NCI-H2171 treated with DMSO at 0.1 percent for 48 hours (cell line): ENCODE measurements at regions not wholly inside any gene's neighbourhood (a gene's known extent, or its start where the extent isn't known, plus 50 kb on each side); places are given as distances from the start of the nearest gene placed in this dataset.
"Not testable (repeated sequence)": the region's sequence is repeated elsewhere in the genome, so short reads cannot be mapped to it uniquely, and the experiment has no call there.

Experiments
- DNase-seq: peaks from one replicate; lab custom pipeline; 2025; lab: John Stamatoyannopoulos, UW

DNA sequence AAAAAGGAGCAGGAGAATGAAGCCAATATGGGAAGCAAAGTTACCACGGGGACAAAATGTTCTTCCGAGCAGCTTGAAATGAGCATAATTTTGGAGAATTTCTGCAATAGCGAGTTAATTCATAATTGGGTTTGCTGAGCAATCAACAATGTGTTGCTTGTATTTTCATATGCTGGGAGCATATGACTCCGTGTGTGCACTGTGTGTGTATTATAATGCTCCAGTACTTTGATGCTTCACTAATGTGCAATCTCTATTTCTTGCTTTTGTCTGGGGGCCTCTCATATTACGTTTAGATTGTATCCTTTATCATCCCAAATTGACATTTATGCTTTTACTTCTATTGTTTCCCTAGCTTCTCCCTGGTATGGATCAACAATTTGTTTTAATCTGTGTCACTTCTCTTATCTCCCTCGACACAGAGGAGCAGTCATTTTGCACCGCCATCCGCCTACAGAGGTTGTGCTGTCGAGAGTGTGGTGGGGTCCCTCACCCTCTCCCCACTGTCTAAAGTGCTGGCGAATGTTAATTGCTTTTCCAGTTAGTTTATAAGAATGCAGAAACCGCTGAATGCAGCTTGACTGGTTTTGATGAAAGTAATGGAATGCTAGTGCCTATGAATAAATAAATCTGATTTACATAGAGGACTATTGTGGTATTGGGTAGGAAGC lies 372.5 kb upstream of the WWC1 start:
- peak; percentile 6 for DNase-seq

DNA sequence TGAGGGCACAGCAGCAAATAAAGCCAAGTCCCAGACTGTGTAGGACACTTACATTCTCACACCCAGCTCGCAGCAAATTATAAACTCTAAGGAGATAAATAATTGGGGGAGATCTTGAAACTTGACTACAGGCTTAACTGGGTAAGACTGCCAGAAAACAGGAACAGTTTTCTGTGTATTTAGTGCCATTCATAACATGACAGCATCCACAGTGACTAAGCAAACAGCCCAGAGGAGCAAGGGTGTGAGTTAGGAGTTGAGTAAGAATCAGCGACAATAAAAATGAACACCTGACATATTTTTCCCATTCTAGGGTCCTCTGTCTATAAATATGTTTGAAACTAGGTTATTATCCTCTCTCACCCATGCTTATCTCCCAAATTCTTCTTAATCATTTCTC lies 370.9 kb upstream of the WWC1 start:
- DNase-seq: no peak

DNA sequence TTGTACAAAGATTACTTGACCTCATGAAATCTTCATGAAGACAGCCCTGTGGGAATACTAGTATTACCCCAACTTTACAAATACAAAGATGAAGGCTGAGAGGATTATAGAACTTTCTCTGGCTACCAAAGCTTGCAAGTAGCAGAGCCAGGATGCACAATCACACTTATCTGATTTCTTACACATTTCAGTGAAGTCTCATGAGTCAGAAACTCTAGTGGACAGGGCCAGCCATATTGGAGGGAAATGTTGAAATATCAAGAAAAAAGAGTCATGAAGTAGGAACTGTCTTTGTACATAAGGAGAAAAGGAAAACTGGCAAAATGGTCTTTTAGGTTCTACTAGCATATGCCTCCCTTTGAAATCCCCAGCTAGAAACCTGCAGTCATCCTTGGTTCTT lies 369.6 kb upstream of the WWC1 start:
- DNase-seq: no peak

DNA sequence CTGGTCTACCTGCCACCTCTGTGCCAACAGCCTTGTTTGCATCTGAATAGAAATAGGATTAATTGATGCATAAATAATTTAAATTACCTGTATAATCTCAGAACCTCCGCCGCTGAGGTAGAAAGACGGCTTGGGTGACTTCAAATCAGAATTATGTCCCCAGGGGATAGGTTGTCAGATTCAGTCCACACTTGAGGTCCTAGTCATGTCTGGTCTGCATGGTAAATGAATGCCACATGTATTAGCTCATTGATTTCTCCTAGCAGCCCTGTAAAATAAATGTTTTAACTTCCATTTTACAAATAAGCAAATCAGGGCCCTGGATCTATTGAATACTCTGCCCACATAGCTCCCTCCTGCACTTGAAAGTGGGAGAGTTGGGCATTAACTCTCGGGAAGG lies 368.0 kb upstream of the WWC1 start:
- no peak for DNase-seq

DNA sequence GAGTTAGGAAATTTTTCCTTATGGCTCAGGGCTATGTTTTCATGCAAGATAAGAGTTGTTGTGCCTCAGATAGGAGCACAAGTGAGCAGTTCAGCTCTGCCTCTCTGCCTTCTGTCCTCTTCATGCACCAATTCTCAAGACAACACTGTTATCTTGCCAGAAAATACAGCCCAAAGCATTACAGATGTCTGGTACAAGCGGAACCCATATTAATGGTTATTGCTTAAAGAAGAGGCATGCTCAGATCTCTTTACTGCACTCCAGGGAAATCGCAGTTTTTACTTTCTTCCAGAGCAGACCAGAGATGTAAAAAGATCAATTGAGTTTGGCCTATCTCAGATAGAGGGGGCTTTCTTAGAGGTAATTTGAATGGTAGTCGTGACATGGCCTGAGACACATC lies 361.6 kb upstream of the WWC1 start:
- DNase-seq: peak; percentile 5

DNA sequence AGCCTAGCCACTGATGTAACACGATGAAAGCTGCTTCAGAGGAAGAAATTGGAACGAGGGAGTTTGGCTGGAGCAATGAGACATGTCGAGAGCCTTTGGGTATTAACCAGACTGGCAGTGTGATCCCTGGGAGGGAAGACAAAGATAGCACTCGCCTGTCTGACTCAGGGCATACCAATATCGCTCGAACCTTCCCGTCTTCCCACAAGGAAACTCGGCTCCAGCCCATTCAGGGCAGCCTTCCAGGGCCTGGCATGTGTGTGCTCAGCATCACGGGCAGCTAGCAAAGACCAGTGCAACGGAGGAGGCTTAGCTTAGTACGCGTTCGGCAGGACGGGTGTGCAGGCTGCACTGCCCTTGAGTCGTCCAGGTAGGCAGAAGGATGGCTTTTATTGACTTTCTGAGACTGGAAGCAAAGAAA lies 356.9 kb upstream of the WWC1 start:
- DNase-seq: no peak

DNA sequence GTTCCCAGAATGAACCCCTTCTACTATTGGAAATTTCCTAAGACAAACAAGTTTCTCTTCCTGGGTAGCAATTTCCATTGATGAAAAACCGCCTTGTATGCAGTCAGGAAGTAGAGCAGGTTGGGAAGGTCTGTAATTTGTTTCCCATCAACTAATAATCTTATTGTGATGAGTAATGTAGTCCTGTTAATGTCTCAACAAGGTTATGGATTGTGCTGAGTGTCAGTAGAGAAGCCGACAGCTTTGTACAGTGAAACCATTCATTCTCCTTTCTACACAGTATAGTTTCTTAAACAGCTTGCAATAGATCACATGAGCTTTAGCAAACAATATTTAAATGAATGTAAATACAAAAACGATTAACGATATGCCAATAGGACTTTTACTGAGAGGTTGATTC lies 355.4 kb upstream of the WWC1 start:
- no peak for DNase-seq

DNA sequence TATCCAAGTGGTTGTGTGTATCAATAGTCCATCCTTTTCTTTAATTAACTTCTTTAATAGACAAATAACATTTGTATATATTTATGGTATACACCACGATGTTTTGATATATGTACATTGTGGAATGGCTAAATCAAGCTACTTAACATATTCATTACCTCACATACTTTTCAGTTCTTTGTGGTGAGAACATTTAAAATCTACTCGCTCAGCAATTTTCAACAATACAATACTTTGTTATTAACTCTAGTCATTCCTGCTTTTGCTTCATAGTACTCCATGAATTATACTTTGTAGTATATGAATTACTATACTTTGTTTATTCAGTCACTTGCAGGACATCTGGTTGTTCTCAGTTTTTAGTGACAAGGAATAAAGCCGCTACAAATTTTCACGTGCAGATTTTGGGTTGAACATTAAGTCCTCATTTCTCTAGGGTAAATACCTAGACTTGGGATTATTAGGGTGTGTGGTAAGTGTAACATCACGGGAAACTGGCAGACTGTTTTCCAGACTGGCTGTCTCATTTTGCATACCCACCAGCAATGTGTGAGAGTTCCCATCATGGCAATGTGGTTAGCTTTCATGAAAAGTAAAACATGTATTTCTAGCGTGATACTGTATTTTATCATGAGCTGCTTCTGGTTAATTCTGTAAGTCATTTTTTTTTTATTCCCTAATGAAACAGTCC lies 354.4 kb upstream of the WWC1 start:
- DNase-seq: no peak

DNA sequence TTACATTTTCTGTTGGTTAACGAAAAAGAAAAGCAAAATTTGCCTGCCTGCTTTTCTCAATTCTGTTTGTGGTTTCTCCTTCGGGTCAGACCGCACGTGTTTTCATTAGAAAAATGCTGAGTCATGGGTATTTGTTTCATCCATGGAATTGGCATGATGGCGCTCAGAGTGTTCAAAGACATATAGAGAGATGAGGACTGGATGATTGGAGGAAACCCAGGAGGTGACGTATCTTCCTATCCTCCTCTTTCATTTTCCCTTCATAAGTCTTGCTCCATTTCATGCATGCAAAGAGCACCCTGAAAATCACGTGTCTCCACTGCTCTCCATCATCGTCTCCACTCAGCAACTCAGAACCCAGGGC lies 353.8 kb upstream of the WWC1 start:
- DNase-seq: no peak

DNA sequence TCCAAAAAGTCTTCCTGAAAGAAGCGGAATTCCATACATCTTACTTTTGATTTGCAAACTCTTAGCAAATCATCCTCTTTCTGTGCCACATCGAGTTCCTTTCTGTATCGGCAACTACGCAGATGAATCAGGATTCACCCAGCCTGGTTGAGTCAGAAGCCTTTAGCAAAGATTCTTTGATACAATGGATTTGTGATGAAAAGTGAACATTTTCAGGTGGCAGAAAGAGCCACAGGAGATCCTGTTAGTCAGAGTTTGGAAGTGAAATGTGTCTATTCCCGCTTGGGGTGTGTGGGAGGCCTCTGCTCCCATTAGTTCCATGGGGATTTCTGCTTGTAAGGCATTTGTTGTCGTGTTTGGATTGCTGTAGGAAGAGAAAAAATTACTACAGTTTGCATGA lies 351.8 kb upstream of the WWC1 start:
- DNase-seq: no peak

DNA sequence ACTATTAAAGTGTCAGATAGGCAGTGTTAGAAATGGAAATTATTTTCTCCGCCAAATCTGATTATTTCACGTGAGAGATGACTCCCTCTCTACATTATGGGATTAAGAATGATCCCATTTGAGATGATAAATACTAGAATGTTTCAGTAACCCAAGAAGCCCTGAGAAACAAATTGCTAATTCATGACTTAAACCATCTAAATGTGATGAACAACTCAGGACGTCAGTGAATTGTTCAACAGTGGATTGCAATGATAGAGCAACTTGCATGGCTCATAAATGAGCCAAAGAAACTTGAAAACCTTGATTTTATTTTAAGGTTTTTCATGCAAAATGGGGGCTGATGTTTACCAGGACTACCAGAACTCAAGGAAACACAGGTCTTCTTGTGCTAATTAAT lies 350.5 kb upstream of the WWC1 start:
- DNase-seq: no peak

DNA sequence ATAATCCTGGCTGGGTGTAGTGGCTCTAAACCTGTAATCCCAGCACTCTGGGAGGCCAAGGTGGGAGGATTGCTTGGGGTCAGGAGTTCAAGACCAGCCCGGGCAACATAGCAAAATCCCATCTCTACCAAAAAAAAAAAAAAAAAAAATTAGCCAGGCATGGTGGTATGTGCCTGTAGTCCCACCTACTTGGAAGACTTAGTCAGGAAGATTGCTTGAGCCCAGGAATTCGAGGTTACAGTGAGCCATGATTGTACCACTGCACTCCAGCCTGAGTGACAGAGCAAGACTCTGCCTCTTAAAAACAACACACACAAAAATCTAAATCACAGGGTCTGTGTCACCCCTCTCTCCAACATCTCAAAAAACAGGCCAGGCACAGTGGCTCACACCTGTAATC lies 349.9 kb upstream of the WWC1 start:
- DNase-seq: not testable (repeated sequence)

DNA sequence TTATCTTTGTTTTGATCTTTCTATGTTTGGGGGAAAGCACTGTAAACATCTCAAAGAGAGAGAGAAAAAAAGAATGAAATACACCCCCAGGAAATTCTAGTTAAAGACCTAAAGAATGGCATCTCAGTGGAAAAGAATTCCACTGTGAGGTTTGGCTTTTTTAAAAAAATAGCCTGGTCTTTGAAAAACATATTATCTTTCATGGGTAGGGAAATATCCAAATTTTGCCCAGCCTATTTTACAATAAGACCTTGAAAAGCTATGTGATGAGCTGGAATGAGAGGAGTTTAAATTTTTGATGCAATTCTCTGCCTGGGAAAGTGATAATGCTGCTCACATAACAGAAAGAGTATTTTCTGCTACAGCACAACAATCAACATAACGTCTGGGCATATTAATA lies 348.1 kb upstream of the WWC1 start:
- no peak for DNase-seq

DNA sequence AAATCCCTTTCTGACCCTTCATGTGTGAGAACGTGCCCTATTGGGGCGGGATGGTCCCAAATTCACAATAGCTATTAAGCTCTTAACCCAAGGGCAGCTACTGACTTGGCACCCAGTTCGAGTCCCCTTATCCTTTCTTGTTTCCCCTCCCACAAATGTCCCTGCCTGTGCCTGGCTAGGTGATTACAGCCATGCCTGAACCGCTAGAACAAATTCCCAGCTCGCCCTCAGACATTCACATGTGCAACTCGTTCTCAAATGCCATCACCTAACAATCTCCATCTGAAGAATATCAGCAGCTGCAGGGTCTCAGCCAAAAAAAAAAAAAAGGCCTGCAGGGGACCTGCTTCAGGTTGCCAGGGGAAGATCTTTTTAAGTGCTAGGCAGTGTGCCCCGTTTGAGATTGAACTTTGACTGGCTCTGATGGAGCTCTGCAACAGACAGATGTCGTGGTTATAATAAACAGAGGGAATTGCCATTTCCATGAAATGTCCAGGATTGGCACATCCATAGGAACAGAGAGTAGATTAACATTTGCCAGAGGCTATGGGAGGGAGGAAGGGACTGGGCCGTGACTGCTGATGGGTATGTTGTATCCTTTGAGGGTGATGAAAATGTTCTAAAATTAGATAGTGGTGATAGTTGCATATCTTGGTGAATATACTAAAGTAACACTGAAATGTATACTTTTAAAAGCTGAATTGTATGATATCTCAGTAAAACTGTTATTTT lies 347.2 kb upstream of the WWC1 start:
- DNase-seq: no peak

DNA sequence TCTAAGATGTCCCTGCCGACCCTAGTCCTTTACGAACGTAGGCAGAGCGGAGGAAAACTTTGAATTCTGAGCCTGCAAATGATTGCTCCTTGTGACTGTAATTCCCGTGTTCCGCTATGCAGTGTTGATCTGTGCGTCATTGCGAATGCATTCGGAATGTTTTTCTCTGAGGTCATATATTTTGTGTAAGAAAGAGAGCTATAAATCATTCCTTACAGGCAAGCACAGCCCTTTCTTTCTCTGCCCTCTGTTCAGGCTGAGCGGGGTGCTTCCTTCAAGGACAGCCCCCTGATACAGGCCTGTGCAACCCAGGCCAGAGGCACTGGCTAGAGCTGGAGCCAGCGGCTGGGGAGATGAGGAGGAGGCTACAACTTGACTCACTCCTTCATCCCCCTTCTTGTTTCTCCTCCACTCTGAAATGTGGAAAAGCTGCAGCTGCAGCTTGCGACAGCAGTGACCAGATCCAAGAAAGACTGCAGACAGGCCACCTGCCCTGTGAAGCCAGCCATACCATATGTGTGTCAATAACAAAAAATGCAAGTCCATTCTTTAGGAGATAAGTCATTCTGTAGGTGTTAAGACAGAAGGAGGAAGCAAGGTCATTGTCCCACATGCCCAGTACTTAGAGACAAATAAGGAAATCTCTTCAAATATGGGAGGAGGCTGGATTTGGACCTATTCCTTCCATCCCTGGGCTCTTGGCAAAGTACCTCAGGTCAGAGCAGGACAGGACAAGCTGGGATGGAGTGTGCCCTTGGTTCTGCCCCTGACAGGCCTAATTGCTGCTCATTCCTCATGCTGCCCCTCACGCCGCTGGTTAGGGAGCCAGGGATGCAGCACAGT lies 345.7 kb upstream of the WWC1 start:
- no peak for DNase-seq

DNA sequence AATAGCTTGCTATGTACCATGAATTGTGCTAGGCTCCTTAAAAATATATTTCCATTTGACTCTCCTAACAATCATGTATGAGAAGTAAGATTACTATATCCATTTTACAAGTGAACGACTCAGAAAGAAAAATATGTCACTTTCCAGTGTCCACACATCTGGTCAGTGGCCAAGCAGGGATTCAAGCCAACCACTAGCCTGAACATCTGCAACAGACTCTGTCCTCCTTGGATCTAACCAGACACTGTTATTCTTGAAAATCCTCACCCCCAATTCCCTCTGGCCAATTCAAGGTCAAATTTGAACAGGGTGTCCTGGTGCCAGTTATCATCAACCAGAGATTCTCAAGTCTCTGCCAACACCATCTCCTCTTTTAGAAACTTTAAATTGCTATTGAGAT lies 344.1 kb upstream of the WWC1 start:
- no peak for DNase-seq

DNA sequence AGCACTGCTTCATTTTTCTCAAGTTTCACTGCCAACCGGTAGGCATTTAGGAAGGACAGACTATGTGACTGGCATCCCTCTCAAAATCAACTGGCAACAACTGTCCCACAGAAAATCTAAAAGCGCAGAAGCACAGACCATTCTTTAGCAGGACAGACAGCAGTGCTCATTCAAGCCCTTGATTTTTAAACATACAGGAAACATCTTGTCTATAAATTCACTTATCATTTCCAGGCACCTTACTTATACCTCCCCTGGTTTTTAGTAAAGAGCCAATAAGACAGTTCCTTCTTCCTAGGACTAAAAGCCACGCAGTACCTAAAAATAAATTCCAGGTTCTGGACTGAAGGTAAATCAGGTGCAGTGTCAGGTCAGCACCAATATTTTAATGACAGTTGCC lies 343.2 kb upstream of the WWC1 start:
- no peak for DNase-seq

DNA sequence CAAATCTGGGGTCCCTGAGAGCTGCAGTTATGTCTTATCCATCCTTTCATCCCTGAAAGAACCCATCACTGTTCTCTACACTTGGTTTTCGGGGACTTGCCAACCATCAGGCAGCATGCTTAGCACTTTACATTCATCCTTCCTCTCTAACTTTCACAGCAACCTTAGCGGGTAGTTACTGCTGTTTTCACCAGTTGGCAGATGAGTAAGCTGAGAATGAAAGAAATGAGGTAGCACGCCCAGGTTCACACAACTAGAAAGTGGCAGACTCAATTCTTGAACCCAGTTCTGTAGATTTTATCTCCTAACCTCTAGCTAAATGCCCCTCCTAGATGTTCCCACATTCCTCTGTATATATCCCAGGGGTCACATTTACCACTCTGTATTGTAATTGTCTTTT lies 342.0 kb upstream of the WWC1 start:
- DNase-seq: no peak

DNA sequence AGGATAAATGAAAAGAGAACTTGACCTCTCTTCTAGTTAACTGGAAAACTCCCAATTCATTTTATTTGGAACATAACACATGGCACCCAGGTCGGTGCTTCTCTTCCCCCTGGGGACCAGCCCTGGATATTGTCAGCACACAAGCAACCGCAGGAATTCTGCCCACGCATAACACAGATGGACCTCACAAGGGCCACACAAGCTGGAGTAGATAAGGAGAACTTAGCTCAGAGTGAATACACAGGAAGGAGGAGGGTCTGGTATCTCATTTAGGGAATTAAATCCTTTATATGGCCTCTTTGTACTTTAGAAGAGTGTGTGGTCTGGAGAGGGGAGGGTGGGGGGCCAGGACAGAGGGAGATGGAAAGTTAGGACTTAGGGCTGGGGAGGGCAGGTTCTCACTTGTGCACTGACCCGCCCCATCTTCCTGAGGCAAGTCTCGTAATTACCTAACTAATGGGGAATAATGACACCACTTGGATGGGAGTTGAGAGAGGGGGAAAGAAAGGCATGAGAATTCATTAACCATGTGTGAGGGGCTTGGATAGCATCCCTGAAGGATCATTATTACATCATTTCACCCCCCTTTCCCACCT lies 341.2 kb upstream of the WWC1 start:
- no peak for DNase-seq

DNA sequence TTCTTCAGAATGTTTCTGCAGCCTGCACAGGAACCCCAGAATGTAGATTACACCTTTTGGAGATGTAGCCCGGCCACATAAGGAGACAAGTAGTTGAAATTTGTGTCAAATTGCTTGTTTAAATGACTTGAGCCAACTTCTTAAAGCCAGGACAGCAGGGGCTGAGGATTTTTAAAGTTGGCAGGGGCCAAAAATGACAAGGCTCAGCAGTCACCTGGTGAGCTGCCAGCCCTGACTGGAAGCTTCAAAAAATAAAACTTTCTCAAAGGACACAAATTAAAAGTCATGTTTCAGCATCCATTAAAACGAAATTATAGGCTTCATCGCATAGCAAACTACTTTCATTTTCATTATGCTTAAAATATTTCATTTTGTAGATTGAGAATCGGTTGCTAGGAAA lies 340.3 kb upstream of the WWC1 start:
- DNase-seq: no peak

DNA sequence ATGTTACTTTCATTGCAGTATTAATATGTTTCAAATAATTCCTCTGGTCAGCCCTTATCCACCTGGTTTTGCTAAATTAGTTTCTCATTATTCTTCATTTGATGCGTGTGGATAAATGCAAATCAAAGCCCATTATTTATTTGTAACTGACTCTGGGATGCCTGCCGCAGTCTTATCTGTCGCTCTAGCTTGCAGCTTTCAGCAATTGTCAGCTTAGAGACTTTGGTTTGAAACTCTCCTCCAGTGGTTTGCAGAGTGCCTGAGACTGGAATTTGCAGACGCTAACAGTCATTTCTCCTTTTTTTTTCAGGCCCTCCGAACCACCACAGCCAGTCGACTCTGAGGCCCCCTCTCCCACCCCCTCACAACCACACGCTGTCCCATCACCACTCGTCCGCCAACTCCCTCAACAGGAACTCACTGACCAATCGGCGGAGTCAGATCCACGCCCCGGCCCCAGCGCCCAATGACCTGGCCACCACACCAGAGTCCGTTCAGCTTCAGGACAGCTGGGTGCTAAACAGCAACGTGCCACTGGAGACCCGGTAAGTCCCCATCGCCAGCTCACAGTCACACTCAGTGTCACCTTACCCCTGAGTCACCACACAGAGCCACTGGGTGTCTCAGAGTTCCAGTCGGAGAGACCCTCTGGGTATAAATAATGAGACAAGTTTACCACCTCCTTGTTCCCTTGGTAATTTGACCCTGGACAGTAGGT lies 339.0 kb upstream of the WWC1 start:
- no peak for DNase-seq
